Activated T-cell treated with anti-CD3 and anti-CD28 coated beads, Interleukin-2, amount 50 U/mL, for 1 hour (primary cell): ENCODE measurements at regions not wholly inside any gene's neighbourhood (a gene's known extent, or its start where the extent isn't known, plus 50 kb on each side); places are given as distances from the start of the nearest gene placed in this dataset.
"Not testable (repeated sequence)": the region's sequence is repeated elsewhere in the genome, so short reads cannot be mapped to it uniquely, and the experiment has no call there.

Source experiments
- DNase-seq: peaks from one replicate; pipeline ENCODE4 v3.0.0-alpha.2; 2020

DNA sequence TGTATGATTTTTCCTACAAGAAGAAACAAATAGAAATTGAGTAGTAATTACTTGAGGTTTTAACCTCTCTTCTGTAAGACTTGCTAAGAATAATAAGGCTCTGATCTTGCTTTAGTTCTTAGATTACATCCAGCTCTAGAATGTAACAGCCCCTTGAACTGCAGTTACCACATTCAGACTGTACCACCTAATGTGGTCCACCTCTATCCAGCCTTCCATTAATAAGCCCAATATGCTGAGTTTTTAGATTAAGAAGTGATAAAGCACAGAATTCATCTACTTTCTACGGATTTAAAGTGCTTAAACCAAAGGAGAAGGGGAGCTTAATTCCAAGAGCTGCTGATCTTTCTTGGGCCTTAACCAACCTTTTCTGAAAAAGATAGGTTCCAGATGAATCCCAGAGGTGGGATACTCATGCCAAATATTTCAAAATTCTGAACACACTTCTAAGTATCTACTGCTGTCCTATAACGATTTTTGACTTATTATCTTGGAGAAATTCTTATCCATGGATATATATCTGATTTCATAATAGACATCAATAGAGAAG, 131.5 kb downstream of the ZNF608 start:
- DNase-seq = no peak

DNA sequence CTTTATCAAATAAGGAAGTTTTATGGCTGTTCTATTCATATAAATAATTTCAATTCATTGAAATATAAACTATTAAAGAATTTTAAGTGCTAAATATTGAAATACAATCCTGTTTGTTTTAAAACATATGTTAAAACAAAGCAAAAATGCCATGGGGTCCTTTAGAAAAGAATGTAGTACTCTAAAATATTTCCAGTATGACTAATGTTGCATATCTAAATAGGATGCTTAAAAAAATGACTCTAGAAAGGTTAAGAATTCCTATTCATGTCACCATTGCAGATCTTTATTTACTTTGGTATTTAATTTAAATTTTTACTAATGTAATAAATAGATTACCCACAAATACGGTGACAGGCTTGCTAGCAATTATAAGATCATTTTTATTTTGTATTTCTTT, 132.3 kb downstream of the ZNF608 start:
- DNase-seq = no peak

DNA sequence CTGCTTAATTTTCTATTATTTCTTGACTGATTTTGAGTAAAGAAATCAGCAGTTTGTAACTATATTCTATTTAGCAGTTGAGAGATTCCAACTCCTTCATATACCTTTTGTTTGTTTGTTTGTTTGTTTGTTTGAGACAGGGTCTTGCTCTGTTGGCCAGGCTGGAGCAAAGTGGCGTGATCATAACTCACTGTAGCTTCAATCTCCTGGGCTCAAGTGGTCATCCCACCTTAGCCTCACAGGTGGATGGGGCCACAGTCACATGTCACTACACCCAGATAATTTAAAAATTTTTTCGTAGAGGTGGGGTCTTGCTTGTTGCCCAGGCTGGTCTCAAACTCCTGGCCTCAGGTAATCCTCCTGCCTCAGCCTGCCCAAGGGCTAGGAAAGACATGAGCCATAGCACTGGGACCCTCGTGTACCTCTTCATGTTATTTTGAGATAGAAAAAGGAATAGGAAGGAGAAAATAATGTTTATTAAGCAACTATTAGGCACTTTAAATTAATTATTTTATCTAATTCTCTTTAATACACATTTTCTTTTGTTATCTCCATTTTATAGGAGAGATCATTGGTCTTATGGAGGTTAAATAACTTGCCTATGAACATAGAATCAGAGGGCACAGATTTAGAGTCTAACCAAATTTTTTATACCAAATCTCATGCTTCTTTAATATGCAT, 133.0 kb downstream of the ZNF608 start:
- DNase-seq = no peak

DNA sequence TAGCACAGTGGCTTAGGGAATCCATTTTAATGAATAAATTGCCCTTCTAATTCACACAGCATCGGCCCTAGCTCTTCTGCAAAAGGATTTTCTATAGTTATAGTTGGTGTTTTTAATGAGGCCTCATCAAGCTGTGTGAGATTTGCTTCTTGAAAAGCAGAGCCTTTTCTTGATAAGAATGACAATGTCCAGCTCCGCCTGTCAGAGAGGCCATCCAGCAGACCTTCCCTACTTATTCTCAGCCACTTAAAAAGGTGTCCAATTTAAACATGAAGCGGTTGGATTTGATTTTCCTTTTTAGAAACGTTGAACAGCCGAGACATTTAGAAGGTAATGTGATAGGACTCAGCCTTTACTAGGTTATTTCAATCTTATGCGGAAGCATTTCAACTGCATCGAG, 134.4 kb downstream of the ZNF608 start:
- no peak for DNase-seq

DNA sequence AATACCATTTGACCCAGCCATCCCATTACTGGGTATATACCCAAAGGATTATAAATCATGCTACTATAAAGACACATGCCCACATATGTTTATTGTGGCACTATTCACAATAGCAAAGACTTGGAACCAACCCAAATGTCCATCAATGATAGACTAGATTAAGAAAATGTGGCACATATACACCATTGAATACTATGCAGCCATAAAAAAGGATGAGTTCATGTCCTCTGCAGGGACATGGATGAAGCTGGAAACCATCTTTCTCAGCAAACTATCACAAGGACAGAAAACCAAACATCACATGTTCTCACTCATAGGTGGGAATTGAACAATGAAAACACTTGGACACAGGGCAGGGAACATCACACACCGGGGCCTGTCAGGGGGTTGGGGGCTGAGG, 135.2 kb downstream of the ZNF608 start:
- DNase-seq = not testable (repeated sequence)

DNA sequence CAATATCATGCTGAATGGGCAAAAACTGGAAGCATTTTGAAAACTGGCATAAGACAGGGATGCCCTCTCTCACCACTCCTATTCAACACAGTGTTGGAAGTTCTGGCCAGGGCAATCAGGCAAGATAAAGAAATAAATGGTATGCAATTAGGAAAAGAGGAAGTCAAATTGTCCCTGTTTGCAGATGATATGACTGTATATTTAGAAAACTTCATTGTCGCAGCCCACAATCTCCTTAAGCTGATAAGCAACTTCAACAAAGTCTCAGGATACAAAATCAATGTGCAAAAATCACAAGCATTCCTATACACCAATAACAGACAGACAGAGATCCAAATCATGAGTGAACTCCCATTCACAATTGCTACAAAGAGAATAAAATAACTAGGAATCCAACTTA, 136.8 kb downstream of the ZNF608 start:
- not testable (repeated sequence) for DNase-seq

DNA sequence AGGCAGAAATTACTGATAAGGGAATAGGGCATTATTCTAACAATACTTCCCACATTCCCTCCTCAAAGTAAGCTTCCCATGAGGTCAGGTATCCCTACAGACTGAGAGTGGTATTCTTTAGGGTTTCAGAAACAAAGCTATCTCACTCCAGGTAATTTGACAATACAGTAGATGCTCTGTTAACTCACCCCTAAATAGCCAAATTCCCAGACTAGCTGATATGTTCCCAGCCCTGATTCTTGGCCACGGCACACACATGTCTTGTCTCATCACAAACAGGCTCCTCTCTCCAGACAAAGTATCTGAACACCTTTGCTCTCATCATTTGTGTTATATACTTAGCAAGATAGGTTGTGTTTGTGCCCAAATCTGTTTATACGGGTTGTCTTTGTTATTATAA, 139.9 kb downstream of the ZNF608 start:
- DNase-seq = no peak

DNA sequence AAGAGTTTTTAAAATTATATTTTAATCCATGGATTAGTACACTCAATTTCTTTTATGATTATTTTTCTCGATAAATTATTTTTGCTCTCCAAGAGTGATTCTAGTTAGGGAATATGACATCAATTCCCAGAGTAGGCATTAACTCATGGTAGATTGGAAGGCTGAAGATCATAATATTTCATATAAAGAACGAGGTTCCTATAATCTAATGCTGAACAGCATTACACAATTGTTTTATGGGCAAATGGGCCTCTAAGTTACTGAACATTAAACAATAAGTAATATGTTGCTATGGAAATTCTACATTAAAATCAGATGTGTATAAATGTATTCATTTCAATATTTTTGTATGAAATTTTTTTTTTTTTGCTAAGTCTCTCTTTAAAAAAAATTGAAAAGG, 140.3 kb downstream of the ZNF608 start:
- DNase-seq = no peak

DNA sequence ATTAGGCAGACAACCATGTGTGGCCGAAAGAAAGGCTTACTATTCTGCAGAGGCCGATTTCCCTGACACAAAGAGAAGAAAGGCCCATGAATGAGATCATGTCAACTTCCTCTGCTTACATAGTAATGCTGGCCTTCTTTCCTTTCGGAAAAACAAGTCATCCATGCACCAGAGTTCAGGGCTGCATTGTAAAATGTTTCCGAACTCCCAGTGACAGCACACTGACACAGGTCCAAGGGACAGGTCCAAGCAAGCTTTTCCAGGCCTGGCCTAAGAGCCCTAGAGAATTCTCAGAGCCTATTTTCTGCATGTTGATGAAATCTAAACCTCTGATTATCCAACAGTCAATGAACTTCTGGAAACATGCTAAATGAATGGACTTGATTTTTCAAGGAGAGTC, 140.9 kb downstream of the ZNF608 start:
- no peak for DNase-seq

DNA sequence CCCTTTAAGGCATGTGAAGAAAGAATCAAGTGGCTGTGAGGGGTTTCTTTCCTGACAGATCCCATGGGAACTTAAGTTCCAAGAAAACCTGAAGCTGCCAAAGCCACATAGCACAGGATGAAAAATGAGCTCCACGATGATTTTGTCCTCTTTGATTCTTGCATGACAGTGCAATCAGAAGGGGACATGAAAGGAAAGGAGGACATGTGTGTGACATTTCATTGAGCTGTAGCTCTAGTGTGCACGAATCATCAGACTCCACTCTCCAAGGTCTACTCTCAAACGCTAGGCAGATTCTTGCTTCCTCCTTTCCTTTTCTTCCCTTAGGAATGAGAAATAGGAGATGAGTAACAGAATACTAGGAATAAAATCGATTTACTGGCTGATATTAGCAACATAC, 142.0 kb downstream of the ZNF608 start:
- DNase-seq = no peak

DNA sequence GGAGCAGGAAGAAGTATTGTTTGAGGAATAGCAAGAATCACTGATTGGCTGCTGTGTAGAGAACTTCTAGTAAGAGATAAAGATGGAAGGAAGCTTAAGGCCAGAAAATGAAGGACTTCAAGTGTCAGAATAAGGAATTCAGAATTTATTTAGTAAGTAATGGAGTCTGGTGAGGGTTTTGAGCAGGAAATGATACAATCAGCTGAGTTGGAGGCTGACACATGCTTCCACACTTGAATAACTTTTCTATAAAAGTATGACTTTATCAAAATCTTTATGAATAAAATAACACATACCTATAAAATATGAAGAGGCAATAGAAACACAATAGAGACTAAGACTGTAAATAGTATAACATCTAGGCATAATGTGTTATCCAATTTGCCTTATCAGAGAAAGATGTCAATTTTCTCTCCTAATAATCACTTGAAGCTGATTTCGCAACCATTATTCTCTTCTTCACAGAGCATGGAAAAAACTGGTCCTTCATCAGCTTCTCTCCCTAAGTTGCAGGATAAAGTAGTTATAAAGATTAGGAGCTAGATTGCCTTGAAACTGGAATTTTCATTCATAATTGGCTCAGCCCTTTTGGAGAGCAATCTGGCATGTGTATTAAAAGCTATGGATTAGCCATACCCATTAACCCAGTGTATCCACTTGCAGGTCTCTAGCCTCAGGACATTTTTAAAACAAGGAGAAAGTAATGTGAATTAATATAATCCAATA, 143.4 kb downstream of the ZNF608 start:
- no peak for DNase-seq

DNA sequence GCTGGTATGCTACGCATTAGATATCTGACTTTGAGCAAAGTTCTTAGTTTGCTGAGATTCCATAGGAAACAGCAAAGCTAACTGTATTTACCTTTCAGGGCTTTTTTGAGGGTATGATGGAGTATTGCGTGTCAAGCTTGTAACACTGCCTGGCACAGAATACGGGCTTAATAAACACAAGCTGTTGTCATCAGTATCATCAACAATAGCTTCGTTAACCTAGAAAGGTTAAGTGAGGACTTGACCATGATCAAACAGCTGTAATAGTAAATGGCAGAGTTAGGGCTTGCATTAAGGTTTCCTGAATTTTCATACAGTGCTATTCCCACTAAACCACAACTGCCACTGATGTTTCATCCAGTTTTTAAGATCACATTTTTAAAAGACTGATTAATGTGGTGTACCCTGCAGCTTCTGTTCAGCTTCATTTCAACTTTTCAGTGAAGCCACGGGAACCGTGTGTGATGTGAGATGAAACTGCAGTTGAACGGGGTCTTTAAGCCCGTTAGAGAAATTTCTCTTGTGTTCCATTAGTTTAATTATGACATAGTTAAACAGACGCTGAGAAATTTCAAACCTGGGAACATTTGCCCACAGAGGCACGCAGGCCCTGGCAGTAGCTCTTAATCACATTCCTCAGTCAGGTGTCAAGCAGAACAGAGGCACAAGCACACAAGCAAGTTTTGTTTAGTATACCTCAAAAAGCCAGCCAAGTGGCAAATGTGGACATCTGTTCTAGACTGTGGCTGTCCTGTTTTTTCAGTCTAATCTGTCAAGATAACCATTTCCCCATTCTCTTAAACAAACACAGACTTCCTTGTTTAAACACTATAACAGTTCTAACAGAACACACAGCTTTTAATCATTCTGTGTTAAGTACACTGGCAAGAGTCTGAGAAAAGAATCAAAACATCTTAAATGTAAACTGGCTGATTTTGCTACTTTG, 147.1 kb downstream of the ZNF608 start:
- DNase-seq = no peak

DNA sequence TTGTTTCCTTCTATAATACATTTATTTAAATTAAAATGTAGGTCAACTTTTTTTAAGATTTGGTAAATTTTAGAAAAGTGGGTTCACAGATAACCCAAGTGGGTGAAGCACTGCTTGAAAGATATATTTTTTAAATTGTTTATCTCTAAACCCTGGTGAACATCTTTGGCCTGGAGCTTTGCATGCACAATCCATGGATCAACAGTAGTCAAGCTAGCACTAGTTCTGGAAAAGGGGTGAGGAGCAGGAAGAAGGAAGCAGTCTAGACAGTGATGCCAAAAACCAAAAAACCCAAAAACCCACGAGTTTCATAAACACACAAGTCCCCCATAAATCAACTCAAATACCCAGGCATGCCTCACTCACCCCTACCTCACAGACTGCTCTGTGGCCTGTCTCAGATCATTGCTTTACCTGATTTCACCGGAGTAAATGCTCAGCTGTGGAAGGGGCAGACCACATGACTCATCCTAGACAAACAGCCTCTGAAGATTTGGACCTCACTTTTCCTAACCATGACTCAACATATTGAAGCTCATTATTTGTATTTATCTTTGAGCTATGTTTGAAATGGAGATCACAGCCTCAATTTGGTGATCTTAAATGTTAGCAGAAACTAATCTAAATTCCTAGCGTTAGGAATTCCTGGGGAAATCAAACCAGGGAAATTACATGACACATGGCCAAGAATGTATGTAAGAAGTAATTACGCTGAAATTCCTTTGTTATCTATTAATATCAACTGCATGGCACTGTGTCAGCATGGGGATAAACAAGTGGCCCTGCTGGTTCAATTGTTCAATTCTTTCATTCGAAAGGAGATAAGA, 149.6 kb downstream of the ZNF608 start:
- no peak for DNase-seq

DNA sequence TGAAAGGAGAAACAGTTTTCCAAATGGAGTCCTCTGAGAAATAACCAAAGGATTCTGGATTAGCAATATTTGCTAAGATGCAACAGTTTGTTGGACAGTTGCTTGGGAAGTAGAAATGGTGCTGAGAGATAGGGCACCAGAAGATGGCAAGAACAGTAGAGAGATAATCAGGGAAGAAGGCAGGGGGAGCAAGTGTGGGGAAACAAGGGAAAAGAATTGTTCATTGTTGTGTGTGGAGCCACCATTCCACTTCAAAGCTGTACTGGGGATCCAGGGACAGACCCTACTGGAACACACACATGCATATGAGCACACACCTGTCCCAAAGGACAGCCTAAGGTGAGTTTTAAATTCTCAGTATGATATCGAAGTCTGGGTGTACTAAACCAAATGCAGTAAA, 152.5 kb downstream of the ZNF608 start:
- DNase-seq = no peak

DNA sequence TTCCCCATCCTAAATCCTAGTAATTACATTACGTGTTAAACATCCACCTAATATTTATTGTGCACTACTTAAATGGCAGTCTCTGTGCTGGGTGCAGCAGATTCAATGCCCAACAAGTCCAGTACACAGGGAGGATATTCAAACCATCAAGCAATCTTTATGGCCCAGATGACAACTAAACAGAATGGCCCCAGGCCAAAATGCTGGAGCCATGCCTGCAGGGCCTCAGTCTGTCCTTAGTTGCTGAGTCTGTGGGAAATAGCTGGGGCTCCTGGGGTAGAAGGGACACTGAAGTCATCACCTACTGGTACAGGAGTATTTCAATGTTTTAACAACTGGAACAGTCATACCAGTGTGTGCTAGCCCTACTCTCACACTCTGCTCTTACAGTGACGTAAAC, 153.5 kb downstream of the ZNF608 start:
- DNase-seq = no peak

DNA sequence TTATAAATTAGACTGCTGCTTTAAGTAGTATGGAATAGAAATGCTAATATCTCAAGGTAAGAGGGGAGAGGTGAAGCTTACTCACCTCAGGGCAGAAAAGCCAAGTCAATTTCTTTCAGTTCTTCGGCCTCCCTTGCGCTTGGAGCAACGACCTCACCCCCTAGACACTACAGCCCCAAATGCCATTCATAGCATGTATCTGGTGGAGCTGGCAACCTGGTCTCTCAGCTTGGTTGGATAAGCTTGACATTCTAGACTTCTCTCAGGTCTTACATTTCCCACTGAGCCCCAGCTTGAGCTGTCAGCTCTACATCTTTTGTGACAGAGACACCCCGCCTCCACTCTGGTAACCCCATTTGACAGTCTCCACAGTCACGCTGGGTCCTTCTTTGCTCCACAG, 154.9 kb downstream of the ZNF608 start:
- DNase-seq = no peak

DNA sequence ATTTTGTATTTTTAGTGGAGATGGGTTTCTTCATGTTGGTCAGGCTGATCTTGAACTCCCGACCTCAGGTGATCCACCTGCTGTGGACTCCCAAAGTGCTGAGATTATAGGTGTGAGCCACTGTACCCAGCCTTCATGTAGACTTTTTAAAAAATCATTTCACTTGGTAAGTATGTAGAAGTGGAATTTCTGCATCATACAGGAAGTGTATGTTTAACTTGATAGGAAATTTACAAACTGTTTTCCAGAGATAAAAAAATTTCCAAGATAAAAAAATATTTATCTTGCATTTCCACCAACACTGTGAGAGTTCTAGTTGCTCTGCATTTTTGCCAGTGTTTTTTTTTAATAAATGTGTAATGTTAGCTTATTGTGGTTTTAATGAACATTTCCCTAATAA, 155.8 kb downstream of the ZNF608 start:
- DNase-seq = no peak

DNA sequence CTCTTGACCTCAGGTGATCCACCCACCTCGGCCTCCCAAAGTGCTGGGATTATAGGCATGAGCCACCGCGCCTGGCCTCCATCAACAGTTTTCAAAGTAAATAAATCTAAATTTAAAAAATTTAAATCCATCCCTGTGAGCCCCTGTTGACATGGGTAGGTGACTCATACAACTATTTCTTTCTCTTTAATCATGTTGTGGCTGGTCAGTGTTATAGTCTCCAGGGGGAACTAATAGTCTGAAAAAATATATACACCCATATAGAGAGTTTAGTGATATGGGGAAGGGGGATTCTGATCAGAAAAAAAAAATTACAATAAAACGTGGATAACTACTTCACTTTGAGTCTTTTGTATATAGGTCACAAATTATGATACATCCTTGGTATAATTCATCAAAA, 159.2 kb downstream of the ZNF608 start:
- DNase-seq = no peak

DNA sequence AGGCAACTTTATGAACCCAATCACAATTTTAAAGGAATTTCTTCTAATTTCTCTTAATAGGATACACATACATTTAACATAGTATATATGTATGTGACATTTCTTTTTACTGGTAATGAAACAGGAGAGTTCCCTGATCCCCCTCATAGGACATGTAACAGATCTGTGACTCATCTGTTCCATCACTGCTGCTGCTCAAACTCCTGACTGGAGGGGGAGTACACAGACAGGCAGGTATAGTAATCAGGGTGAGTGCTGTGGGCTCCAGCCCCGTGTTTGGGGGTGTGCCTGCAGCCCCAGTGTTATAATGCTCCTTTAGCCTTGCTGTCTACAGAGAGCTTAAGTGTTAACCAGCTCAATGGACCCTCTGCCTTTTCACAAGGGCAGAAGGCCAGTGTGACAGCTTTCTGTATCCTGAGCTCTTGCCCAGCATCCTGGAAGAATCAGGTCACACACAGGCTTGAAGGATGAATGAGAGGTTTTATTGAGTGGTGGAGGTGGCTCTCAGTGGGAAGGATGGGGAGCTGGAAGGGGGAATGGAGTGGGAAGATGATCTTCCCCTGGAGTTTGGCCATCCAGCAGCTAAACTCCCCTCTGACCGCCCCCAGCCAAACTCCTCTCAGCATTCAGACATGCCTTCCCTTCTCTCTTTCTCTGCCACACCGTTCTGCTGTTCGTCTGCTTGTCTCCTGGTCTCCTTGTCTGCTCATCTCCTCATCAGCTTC, 161.3 kb downstream of the ZNF608 start:
- no peak for DNase-seq

DNA sequence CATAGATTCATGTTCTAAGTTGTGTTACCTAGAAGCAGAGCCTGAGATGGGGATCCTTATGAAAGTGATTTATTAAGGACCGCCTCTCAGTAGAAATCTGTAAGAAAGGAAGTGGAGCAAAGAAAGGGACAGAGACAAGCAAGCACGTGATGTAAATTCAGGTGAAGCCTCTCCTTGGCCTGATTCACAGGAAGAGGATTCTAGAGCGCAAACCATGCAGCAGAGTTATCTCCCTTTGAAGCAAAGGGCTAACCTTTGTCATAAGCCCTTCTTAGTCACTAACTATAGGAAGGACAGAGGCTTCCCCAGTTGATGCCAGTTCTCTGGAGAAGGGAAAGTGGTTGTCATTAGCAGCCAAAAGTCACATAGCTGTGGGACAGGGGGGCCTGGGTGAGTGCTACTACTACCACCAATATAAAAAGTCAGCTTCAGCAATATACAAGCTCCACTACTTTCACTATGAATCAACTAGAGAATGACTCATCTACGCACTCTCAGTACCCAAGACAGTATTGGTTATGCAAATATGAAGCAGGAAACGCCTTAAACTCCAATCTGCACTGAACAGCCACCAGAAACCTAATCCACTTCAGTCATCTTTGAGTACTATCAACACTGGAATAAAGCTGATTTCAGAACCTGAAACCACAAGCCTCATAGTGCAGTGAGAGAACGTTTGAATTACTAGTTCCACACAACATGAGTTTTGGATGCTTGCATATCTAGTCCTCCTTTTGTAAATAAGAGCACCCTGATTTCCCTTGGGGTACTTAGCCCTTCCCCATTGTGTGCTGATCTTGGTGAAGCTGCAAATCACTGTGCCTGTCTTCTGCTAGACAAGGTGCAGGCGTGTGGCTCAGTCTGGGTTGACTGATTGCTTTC, 162.7 kb downstream of the ZNF608 start:
- DNase-seq = no peak

DNA sequence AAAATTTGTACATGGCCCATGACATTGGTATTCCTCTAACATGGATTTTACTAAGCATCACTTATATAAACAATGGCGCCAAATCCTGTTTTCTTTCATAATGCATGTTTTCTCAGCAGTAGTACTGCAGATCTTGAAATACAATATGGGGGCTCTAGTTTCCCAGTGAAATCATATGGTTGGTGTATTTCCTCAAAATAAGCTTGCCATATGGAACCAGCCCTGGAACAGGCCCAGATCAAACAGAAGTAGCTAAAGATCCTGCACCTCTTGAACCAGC, 163.9 kb downstream of the ZNF608 start:
- no peak for DNase-seq
